Activated T-helper 17 cell treated with anti-CD3 and anti-CD28 coated beads, Interleukin-2, amount 50 U/mL, for 72 hours (primary cell): ENCODE measurements at regions not wholly inside any gene's neighbourhood (a gene's known extent, or its start where the extent isn't known, plus 50 kb on each side); places are given as distances from the start of the nearest gene placed in this dataset.

ENCODE experiments used
- ATAC-seq: fragments of 150-1000 bp; cut with Tn5 transposase; replicated peaks from 2 replicates; pipeline ENCODE4 v1.10.0; 2021; ENCODE audit warnings: mild to moderate bottlenecking, moderate library complexity
- H3K27ac Mint-ChIP-seq: one replicate; pipeline ENCODE4 v1.8.0; 2022; ENCODE audit warnings: mixed read lengths
- H3K27me3 Mint-ChIP-seq: one replicate; pipeline ENCODE4 v1.8.0; 2022; ENCODE audit warnings: mixed read lengths
- H3K36me3 Mint-ChIP-seq: one replicate; pipeline ENCODE4 v1.8.0; 2022; ENCODE audit warnings: low read depth, mild to moderate bottlenecking, mixed read lengths
- H3K4me1 Mint-ChIP-seq: one replicate; pipeline ENCODE4 v1.8.0; 2022; ENCODE audit warnings: mixed read lengths
- H3K4me3 Mint-ChIP-seq: one replicate; pipeline ENCODE4 v1.8.0; 2022; ENCODE audit warnings: mild to moderate bottlenecking, mixed read lengths
- H3K9me3 Mint-ChIP-seq: one replicate; pipeline ENCODE4 v1.8.0; 2022; ENCODE audit warnings: mixed read lengths

GRCh38 chr16:48004141-48004695 lies 151.6 kb downstream of the ABCC12 start:
- H3K27me3 Mint-ChIP-seq: peaks cover 18% of the 10 kb centered on the region
- ATAC-seq: no peak

GRCh38 chr16:48003206-48003907 lies 152.4 kb downstream of the ABCC12 start:
- H3K9me3 Mint-ChIP-seq: peaks cover 7% of the 10 kb centered on the region
- H3K36me3 Mint-ChIP-seq: no peaks in the 10 kb centered on the region
- H3K27me3 Mint-ChIP-seq: peaks cover 14% of the 10 kb centered on the region
- no peak for ATAC-seq
- no peak overlapping the region for H3K27ac Mint-ChIP-seq
- H3K4me3 Mint-ChIP-seq: no peak overlapping the region
- H3K4me1 Mint-ChIP-seq: no peaks in the 10 kb centered on the region

More at GRCh38 chr16:48004141-48004695, 151.6 kb downstream of the ABCC12 start:
- Mint-ChIP-seq H3K27ac (no peak overlapping the region), H3K36me3 (no peaks in the 10 kb centered on the region), H3K4me3 (no peak overlapping the region), H3K9me3 (peaks cover 7% of the 10 kb centered on the region), H3K4me1 (no peaks in the 10 kb centered on the region)

- H3K36me3 Mint-ChIP-seq: no peaks in the 10 kb centered on the region
- H3K27me3 Mint-ChIP-seq: peaks cover 19% of the 10 kb centered on the region
- H3K27ac Mint-ChIP-seq: no peak overlapping the region
- no peak overlapping the region for H3K4me3 Mint-ChIP-seq
- H3K4me1 Mint-ChIP-seq: no peaks in the 10 kb centered on the region
- peaks cover 5% of the 10 kb centered on the region for H3K9me3 Mint-ChIP-seq
- ATAC-seq: no peak
Measured at GRCh38 chr16:48001324-48001895, 154.4 kb downstream of the ABCC12 start.

GRCh38 chr16:48000622-48001021 lies 155.2 kb downstream of the ABCC12 start:
- H3K27ac Mint-ChIP-seq: no peak overlapping the region
- peaks cover 3% of the 10 kb centered on the region for H3K9me3 Mint-ChIP-seq
- peaks cover 19% of the 10 kb centered on the region for H3K27me3 Mint-ChIP-seq
- no peaks in the 10 kb centered on the region for H3K36me3 Mint-ChIP-seq
- H3K4me3 Mint-ChIP-seq: no peak overlapping the region
- ATAC-seq: no peak
- H3K4me1 Mint-ChIP-seq: no peaks in the 10 kb centered on the region

- no peak for ATAC-seq
- H3K27me3 Mint-ChIP-seq: peaks cover 19% of the 10 kb centered on the region
Measured at GRCh38 chr16:47999595-47999994, 156.2 kb downstream of the ABCC12 start.

DNA sequence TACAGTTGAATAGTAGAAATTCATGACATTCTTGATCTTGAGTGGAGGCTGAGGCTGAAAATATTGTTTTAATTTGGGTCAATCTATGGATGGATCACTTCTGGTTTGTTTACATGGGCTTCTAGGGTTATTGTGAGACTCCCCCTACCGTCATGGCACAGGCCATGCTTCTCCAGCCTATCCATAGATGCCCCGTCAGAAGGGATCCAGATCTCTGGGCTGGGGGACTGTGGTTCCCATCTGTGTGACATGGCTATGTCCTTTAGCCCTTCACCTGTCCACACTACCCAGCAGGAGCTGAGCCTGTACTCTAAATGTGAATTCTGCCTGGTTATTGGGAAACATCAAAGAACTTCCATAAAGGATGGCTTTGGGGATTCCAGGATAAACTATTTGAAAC lies 160.4 kb downstream of the ABCC12 start:
- Mint-ChIP-seq H3K27me3 (peaks cover 16% of the 10 kb centered on the region), H3K4me1 (no peaks in the 10 kb centered on the region), H3K4me3 (no peak overlapping the region), H3K27ac (no peak overlapping the region), H3K9me3 (peaks cover 3% of the 10 kb centered on the region), H3K36me3 (no peaks in the 10 kb centered on the region)
- no peak for ATAC-seq

More at GRCh38 chr16:47999595-47999994, 156.2 kb downstream of the ABCC12 start:
- H3K9me3 Mint-ChIP-seq: peaks cover 3% of the 10 kb centered on the region
- no peak overlapping the region for H3K27ac Mint-ChIP-seq
- H3K4me1 Mint-ChIP-seq: no peaks in the 10 kb centered on the region
- no peaks in the 10 kb centered on the region for H3K36me3 Mint-ChIP-seq
- H3K4me3 Mint-ChIP-seq: no peak overlapping the region

DNA sequence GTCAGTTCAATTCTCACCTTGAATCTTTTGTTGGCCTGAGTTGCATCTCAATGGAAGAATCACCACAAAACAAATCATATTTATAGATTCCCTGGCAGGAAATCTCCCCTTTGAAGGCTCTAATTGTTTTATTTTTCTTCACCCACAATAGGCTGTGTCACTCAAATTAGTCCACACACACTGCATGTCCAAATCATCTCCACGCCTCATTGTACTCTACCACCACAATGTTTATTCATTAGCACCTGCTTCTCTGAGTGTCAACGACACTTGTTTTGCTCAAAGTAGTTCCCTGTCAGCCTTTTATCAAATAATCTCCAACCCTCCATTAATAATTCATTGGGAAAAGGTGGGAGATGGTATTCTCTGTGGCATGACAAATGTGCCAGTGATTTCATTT lies 164.3 kb downstream of the ABCC12 start:
- Mint-ChIP-seq H3K27ac (no peak overlapping the region), H3K27me3 (peaks cover 8% of the 10 kb centered on the region), H3K4me1 (no peaks in the 10 kb centered on the region), H3K9me3 (no peaks in the 10 kb centered on the region), H3K4me3 (no peak overlapping the region), H3K36me3 (no peaks in the 10 kb centered on the region)
- no peak for ATAC-seq

DNA sequence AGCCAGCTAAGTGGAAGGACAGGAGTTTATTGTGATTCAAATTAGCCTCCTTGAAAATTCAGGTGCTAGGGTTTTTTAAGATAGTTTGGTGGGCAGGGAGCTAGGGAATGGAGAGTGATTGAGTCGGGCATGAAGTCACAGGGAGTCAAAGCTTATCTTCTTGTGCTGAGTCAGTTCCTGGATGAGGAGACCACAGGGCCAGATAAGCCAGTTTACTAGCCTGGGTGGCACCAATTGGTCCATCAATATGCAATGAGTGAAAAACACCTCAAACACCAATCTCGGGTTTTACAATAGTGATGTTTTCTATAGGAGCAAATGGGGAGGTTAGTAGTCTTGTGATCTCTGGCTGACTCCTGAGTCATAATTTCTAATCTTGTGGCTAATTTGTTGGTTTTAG lies 165.1 kb downstream of the ABCC12 start:
- no peak for ATAC-seq
- no peak overlapping the region for H3K4me3 Mint-ChIP-seq
- no peak overlapping the region for H3K27ac Mint-ChIP-seq
- no peaks in the 10 kb centered on the region for H3K36me3 Mint-ChIP-seq
- peaks cover 12% of the 10 kb centered on the region for H3K27me3 Mint-ChIP-seq
- H3K9me3 Mint-ChIP-seq: no peaks in the 10 kb centered on the region
- H3K4me1 Mint-ChIP-seq: no peaks in the 10 kb centered on the region

GRCh38 chr16:47987136-47987535 lies 168.7 kb downstream of the ABCC12 start:
- Mint-ChIP-seq H3K4me3 (no peak overlapping the region), H3K27me3 (peaks cover 17% of the 10 kb centered on the region), H3K27ac (no peak overlapping the region), H3K36me3 (no peaks in the 10 kb centered on the region), H3K9me3 (no peaks in the 10 kb centered on the region), H3K4me1 (no peaks in the 10 kb centered on the region)
- ATAC-seq: no peak

- H3K36me3 Mint-ChIP-seq: no peaks in the 10 kb centered on the region
- no peaks in the 10 kb centered on the region for H3K9me3 Mint-ChIP-seq
- H3K27ac Mint-ChIP-seq: no peak overlapping the region
- no peak overlapping the region for H3K4me3 Mint-ChIP-seq
- peaks cover 17% of the 10 kb centered on the region for H3K27me3 Mint-ChIP-seq
- no peaks in the 10 kb centered on the region for H3K4me1 Mint-ChIP-seq
- ATAC-seq: no peak
Measured at GRCh38 chr16:47986031-47986430, 169.8 kb downstream of the ABCC12 start.

DNA sequence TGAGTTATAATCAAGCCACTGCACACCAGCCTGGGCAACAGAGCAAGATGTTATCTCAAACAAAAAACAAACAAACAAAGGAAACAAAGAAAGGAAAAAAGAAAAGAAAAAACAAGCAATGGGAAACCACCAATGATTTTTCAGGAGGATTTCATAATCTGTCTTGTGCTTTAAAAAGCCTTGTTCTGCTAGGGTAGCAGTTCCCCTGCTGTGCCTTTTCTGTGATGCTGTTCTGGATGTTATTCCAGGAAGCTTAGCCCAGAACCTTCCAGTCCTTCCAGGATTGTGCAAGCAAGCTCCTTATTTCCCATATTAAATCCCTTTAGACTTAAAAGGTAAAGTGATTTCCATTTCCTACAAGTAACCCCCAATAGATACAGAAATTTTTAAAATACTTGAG lies 171.1 kb downstream of the ABCC12 start:
- Mint-ChIP-seq H3K4me1 (no peaks in the 10 kb centered on the region), H3K36me3 (no peaks in the 10 kb centered on the region), H3K27me3 (peaks cover 12% of the 10 kb centered on the region), H3K9me3 (no peaks in the 10 kb centered on the region), H3K4me3 (no peak overlapping the region), H3K27ac (no peak overlapping the region)
- no peak for ATAC-seq

DNA sequence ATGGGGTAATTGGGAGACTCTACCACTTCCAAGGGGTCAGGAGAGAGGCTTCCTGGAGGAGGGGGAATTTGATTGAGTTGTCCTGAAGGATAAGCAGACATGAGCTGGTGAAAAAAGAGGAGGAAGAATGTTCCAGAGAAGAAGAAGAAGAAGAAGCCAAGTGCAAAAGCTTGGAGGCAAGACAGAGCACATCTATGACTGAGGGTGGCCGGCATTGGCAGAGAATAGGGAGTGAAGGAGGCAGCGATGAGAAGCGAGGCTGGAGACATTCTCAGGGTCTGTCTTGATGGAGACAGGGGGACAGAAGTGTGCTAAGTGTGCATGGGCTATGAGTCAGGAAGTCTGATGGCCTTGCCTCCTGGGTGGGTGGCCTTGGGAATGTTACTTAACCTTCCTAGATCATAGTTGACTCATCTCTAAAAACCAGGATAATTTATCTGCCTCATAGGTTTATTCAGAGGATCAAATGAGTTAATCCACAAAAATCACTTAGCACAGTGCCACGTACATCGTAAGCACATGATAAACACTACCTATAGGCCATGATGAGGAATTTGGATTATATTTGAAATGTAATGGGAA lies 171.7 kb downstream of the ABCC12 start:
- Mint-ChIP-seq H3K4me1 (no peaks in the 10 kb centered on the region), H3K36me3 (no peaks in the 10 kb centered on the region), H3K27ac (no peak overlapping the region), H3K4me3 (no peak overlapping the region), H3K9me3 (no peaks in the 10 kb centered on the region), H3K27me3 (peaks cover 17% of the 10 kb centered on the region)
- ATAC-seq: no peak

- Mint-ChIP-seq H3K4me3 (no peak overlapping the region), H3K27ac (no peak overlapping the region), H3K27me3 (peaks cover 16% of the 10 kb centered on the region), H3K9me3 (no peaks in the 10 kb centered on the region), H3K4me1 (no peaks in the 10 kb centered on the region), H3K36me3 (no peaks in the 10 kb centered on the region)
- no peak for ATAC-seq
Measured at GRCh38 chr16:47980212-47980611, 175.6 kb downstream of the ABCC12 start.

DNA sequence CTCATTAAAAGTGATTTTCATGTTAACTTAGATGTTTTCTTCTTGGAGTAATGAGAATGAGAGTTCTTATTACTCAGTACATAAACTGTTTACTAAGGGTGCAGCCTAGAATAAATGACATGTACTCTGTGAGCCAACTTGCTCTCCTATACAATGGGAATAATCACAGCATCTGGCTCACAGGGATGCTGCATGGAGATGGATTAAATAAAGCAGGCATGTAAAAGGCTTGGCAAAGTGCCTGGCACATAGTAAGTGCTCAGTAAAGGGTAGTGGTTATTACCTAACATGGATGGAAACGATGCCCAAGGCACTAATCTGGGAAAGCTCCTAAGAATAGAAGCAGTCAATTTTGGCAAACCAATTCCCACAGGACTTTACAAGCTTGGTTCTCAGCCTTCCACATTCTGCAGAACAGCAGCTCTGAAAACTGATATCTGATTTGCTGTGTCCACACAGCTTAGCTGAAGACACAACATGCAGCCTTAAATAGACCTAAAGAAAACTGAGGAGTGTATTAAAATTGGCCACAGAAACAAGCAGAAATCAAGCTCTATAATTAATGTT lies 176.1 kb downstream of the ABCC12 start:
- Mint-ChIP-seq H3K36me3 (no peaks in the 10 kb centered on the region), H3K27me3 (peaks cover 16% of the 10 kb centered on the region), H3K27ac (no peak overlapping the region), H3K4me3 (no peak overlapping the region), H3K4me1 (no peaks in the 10 kb centered on the region), H3K9me3 (no peaks in the 10 kb centered on the region)
- no peak for ATAC-seq

DNA sequence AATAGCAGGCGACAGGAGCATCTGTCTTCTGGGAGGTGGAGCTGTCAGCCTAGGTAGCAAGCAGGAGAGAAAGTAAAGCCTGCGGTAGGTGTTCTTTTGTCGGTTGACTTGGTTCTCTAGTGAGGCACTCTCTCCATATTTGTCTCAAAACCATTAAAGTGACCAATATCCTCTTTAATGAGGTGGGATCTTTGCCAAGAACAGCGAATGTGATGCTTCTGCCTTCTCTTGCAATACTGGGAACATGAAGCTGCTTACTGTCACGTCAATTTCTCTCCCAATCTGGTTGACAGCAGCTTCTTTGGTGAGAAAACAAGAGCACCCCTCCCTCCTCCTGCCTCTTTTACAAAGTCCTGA lies 176.7 kb downstream of the ABCC12 start:
- no peak overlapping the region for H3K27ac Mint-ChIP-seq
- H3K4me1 Mint-ChIP-seq: no peaks in the 10 kb centered on the region
- no peaks in the 10 kb centered on the region for H3K9me3 Mint-ChIP-seq
- no peak overlapping the region for H3K4me3 Mint-ChIP-seq
- no peaks in the 10 kb centered on the region for H3K36me3 Mint-ChIP-seq
- ATAC-seq: no peak
- peaks cover 12% of the 10 kb centered on the region for H3K27me3 Mint-ChIP-seq
